GM03348 (cell line): ENCODE measurements at regions not wholly inside any gene's neighbourhood (a gene's known extent, or its start where the extent isn't known, plus 50 kb on each side); places are given as distances from the start of the nearest gene placed in this dataset.
"Not testable (repeated sequence)": the region's sequence is repeated elsewhere in the genome, so short reads cannot be mapped to it uniquely, and the experiment has no call there.

ENCODE experiments used
- DNase-seq: peaks from one replicate; pipeline ENCODE4 v3.0.0; 2012; ENCODE audit warnings: low spot score

- not testable (repeated sequence) for DNase-seq
Measured at GRCh38 chr2:101645886-101646285, 51.6 kb upstream of the MAP4K4 start.

- DNase-seq: no peak
Measured at GRCh38 chr2:101644842-101645383, 52.6 kb upstream of the MAP4K4 start.

- no peak for DNase-seq
Measured at GRCh38 chr2:101643004-101643524, 54.4 kb upstream of the MAP4K4 start.

GRCh38 chr2:101638817-101639605, 58.5 kb upstream of the MAP4K4 start:
- DNase-seq: no peak

- DNase-seq: no peak
Measured at GRCh38 chr2:101638181-101638711, 59.3 kb upstream of the MAP4K4 start.

GRCh38 chr2:101630224-101630949, 67.1 kb upstream of the MAP4K4 start:
- DNase-seq: no peak

GRCh38 chr2:101628030-101628392, 69.5 kb upstream of the MAP4K4 start:
- DNase-seq: no peak

- DNase-seq: no peak
Measured at GRCh38 chr2:101627285-101628029, 70.0 kb upstream of the MAP4K4 start.

GRCh38 chr2:101625814-101626213, 71.7 kb upstream of the MAP4K4 start:
- not testable (repeated sequence) for DNase-seq

- DNase-seq: no peak
Measured at GRCh38 chr2:101625387-101625786, 72.1 kb upstream of the MAP4K4 start.

GRCh38 chr2:101624706-101625332, 72.7 kb upstream of the MAP4K4 start:
- DNase-seq: no peak

GRCh38 chr2:101623031-101623521, 74.4 kb upstream of the MAP4K4 start:
- no peak for DNase-seq

GRCh38 chr2:101622210-101623030, 75.1 kb upstream of the MAP4K4 start:
- DNase-seq: no peak

GRCh38 chr2:101619191-101619591, 78.3 kb upstream of the MAP4K4 start:
- no peak for DNase-seq

- no peak for DNase-seq
Measured at GRCh38 chr2:101617796-101618195, 79.7 kb upstream of the MAP4K4 start.

- DNase-seq: peak; percentile 49
Measured at GRCh38 chr2:101617188-101617587, 80.3 kb upstream of the MAP4K4 start.

GRCh38 chr2:101614127-101614759, 83.3 kb upstream of the MAP4K4 start:
- no peak for DNase-seq

GRCh38 chr2:101613056-101613704, 84.3 kb upstream of the MAP4K4 start:
- DNase-seq: no peak

GRCh38 chr2:101612019-101612418, 85.5 kb upstream of the MAP4K4 start:
- no peak for DNase-seq
